NCI-H526 treated with DMSO at 0.1 percent for 48 hours (cell line): ENCODE measurements at regions not wholly inside any gene's neighbourhood (a gene's known extent, or its start where the extent isn't known, plus 50 kb on each side); places are given as distances from the start of the nearest gene placed in this dataset.

Source experiments
- DNase-seq: peaks from one replicate; lab custom pipeline; 2025; lab: John Stamatoyannopoulos, UW

DNA sequence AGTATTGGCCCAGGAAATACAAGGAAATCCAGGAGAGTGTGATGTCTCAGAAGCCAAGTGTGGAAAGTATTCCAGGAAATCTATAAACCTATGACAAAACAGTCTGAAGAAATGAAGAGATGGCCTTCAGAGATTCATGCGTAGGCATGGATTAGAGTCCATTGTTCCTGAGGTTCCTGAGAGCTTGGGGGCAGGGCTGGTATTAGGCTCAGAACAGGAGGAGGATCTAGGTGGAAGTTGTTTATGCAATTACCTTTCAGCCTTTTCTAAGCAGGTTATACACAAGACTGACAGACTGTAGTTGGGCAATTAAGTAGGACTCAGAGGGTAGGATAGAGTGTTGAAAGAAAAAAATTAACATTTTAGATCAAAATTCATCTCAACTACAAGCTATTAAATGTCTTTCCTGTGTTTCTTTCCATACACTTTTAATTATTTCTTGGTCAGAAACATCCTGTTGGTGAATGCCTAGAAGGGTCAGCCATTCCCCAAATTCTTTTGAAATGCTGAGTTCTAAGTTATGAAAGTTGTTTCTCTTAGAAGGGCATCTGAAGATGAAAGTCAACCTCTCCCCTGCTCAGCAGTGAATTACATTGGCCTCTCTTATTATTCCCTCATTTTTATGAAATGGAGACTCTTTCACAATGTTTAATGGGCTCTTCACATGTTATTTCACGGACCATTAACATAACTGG lies 201.2 kb upstream of the MYLIP start:
- DNase-seq, result no peak

DNA sequence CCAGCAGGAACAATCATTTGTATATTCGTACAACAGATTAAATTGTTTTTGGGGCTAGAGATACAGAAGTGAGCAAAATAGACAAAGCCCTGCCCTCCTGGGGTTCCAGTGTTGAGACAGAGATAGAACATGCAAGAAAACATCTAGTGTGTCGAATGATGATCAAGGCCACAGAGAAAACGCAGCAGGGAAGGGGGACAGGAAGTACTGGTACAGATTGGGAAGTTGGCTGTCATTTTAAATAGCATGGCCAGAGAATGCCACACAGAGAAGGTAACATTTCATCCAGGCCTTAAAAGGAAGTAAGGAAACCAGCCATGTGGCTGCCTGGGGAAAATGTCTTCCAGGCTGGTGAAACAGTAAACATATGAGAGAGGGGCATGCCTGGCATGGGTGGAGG lies 202.6 kb upstream of the MYLIP start:
- no peak for DNase-seq

DNA sequence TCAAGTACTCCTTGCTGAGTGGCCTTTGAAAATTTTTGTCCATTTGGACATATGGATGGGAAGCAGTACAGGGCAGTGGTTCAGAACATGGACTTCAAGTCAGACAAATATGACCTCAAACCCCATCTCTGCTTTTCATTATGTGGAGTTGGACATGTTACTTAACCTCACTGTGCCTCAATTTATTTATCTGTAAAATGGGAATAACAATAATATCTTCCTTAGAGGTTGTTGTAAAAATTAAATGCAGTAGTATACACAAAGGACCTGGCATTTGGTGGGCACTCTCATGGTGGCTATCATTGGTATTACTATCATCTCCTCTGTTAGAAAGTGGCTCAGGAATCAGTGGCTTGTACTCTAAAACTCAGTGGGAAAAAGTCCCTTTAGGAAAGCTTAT lies 204.0 kb upstream of the MYLIP start:
- DNase-seq, result no peak

DNA sequence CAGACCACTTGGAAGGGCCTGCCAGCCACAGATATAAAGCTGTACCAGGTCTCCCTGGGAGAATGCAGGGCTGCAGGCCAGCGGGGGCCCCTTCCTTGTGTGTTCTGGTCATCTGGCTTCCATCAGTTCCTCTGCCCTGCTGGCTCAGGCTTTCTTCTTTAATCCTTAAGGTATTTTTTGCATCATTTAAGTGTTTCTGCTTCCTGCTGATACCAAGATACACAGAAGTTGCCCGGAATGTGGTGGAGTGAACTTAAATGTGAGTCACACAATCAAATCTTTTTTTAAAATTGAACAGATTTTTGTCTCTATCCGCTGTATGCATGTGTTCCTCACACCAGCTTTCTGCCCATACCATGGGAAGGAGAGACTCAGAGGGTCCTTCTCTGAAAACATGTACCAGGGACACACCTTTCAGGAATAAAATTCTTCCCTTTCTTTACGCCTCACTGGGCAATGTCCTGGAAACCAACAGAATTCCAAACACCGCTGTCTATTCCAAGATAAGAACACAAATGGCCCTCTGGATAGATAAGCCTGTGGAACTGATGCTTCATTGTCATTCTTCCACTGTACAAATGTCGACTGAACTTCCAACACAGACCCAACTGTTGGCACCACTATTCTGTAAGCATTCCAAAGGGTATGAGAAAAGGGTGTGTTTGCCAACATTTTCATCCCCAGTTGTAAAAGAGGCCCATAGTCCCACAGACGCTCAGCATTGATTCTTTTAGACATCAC lies 206.2 kb upstream of the MYLIP start:
- DNase-seq, result no peak

DNA sequence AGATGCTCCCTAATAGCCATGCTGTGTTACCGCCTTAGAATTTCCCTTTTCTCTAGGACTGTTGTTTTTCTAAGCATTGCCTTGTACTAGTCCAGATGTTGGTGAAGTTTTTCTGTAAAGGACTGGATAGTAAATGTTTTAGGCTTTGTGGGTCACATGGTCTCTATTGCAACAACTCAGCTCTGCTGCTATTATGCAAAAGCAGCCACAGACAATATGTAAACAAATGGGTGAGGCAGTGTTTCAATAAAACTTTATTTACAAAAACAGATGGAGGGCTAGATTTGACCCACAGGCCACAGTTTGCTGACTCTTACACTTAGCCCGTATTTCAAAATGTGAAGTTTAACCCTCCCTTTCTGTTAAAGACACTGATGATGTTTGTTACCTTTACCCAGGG lies 207.6 kb upstream of the MYLIP start:
- no peak for DNase-seq

DNA sequence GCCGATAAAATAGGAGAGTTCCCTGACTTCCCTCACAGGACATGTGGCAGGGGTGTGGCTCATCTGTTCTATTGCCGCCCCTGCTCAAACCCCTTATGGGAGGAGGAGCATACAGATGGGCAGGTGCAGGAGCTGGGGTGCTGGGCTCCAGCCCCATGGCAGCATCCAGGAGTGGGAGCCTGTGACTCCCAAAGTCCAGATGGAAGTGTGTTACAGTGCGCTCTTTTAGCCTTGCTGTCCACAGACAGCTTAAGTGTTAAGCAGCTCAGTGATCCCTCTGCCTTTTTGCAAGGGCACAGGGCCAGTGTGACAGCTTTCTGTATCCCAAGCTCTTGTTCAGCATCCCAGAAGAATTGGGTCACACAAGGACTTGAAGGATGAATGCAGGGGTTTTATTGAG lies 212.3 kb upstream of the MYLIP start:
- DNase-seq, result no peak

DNA sequence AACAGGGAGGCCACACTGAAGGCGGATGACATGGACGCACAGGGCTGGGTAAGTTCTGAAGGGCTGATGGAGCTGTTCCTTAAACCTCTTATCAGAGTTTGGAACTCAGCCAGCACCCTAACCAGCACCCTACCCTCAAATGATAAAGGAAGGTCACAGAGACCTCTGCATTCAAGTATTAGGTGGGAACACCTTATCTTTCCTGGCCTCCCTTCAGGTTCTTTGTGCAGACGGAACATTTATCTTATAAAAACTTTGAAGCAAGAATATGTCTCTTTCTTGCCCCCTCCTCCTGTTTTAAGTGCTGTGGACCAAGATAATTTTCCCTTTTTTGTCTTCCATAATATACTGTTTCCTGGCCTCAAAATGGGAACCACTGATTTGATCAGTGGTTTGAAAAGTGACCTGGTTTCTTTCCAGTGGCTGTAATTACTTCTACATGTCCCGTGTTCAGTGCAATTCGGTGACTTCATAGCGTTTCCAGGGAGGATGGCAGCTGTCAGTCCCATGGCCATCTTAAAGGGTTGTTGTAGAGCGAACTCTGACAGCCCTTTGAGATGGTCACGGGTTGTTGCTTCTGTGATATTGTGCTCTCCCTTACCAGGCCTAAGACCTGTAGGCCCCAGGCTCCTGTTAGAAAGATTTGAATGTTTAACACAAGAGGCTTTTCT lies 213.2 kb upstream of the MYLIP start:
- DNase-seq, result no peak

DNA sequence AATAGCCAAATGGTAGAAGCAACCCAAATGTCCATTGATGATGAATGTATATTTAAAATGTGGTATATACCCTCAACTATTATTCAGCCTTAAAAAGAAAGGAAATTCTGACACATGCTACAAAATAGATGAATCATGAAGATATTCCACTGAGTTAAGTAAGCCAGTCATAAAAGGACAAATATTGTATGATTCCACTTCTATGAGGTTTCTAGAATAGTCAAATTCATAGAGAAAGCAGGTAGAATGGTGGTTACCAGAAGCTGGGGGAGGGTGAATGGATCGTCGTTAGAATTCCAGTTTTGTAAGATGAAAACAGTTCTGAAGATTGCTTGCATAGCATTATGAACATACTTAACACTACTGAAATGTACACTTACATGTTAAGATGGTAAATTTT lies 214.3 kb upstream of the MYLIP start:
- DNase-seq, result no peak

DNA sequence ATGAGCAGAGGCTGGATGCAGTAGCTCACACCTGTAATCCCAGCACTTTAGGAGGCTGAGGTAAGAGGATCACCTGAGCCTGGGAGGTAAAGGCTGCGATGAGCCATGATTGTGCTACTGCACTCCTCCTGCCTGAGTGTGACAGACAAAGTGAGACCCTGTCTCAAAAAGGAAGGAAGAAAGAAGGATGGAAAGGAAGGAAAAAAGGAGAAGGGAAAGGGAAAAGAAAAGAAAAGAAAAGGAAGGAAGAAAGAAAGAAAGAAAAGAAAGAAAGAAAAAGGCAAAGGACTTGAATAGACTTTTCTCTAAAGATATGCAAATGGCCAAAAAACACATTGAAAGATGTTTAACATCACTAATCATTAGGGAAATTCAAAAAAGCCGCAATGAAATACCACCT lies 215.3 kb upstream of the MYLIP start:
- DNase-seq, result no peak

DNA sequence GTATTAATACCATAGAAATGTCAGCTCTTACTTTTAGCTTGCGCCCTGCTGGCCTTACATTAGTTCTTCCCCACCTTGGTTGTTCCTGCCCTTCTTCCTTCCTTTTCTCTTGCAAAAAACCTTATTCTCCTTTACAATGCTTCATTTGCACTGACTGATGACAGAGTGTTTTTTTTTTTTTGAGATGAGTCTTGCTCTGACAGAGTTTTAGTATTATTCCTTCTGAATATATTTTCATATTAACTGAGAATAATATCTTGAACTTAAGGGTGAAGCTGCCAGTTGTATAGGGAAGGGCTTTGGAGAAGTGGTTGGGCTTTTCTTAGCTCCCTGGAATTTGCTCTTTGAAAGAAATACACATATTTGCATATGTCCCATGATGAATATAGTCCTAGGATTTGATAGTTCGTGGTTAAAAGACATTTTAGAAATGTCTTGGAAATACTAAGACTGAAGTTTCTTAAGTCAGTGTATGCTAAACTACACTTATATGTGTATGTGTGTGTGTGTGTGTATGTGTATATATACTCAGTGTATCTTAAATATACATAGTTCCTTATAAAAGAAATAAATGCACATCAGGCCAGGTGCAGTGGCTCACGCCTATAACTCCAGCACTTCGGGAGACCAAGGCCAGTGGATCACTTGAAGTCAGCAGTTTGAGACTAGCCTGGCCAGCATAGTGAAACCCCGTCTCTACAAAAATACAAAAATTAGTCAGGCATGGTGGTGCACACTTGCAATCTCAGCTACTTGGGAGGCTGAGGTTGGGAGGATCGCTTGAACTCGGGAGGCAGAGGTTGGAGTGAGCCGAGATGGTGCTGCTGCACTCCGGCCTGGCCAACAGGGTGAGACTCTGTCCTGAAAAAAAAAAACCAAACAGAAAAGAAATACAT lies 216.1 kb upstream of the MYLIP start:
- DNase-seq, result no peak

DNA sequence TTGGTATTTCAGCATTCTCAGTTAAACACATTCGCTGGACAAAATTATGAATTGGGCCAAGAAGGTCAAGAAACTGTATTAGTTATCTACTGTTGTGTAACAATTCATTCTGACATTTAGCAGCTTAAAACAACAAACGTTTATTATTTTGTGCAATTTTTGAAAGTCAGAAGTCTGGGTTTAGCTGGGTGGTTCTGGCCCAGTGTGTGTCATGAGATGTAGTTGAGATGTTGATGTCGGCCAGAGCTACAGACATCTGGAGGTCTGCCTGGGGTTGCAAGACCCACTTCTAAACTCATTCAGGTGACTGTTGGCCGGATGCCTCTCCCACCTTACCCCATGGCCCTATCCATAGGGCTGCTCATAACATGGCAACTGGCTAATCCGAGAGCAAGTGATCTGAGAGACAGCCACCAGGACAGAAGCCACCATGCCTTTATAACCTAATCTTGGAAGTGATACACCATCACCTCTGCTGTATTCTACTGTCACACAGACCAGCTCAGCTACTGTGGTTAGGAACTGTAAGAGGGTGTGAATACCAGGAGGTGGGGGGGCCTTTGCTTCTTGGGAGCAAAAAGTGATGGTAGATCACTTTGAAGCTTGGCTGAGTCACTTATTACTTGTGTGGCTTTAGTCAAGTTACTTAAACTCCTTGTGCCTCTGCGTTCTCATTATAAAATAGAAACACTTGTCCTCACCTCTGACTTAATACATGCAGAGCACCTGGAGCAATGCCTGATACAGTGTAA lies 217.0 kb upstream of the MYLIP start:
- no peak for DNase-seq

DNA sequence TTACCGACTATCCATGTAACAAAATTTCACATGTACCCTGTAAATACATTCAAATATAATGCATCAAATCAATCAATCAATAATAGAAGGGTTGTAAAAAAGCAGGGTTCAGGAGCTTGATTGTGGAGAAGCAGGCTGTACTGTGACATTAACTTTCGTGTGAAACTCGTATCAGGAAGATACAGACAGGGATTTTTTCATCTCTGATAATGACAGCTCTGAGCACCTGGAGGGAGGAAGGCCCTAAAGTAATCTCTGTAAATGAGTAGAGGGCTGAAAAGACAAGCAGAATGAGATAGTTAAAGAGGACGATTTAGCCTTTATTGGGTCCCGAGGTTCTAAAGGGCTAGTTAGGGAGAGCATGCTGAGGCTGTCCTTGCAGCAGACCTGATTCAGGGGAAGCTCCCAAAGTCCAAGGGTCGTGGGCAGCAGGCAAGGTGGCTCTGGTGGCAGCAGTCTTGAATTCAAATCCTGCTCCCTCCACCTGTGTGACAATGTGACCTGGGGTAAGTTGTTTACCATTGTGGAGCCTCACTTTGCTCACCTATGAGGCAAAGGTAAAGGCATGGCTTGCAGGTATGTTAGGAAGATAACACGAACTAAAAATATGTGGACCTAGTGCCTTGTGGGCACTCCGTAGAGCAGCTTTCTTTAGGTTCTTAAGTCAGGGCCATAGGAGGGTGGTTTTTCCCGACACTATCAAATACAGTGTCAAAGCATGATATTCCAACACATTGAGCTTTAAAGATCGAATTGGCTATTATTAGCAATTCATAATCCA lies 219.4 kb upstream of the MYLIP start:
- no peak for DNase-seq

DNA sequence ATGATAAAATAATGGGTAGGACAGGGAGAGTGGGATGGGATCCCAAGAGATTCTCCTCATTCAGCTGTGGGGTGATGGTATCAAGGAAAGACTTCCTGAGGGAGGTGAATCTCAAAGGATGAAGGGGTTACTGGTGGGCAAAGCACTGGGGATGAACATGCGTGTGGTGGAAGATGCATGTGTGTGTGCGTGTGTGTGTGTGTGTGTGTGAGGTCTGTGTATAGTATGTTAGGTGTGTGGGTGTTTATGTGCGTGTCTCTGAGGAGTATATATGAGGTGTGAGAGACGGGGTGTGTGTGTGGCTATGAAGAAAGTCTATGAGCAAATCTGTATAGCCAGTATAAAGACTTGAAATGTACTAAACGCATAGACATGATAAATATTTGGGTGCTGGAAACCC lies 220.0 kb upstream of the MYLIP start:
- DNase-seq, result no peak

DNA sequence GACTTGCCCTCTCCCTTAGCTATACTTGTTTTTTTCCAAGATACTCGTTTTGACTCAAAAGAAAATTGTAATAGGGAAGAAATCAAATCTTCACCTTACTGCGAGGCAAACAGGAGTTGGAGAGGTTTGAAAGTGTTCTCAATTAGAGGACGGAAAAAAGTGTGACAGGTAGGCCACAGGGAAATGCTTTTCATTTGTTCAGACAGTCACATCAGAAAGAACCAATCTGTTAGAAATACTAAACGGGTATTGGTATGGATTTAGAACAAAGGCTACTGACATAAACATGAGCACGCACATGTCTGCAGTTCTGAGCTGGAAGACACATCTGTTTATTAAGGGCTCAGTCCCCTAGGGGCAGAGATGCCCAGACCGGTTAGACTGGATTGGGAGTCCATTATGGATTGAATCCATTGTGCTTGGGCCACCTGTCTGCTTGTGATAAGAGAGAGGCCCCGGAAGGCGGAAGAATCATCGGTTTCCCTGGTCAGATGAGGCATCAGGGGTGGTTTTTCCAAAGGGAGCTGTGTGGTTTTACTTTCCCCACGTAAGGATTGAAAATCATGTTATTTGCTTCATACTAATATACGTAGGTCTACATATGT lies 220.9 kb upstream of the MYLIP start:
- DNase-seq, result peak; percentile 87

DNA sequence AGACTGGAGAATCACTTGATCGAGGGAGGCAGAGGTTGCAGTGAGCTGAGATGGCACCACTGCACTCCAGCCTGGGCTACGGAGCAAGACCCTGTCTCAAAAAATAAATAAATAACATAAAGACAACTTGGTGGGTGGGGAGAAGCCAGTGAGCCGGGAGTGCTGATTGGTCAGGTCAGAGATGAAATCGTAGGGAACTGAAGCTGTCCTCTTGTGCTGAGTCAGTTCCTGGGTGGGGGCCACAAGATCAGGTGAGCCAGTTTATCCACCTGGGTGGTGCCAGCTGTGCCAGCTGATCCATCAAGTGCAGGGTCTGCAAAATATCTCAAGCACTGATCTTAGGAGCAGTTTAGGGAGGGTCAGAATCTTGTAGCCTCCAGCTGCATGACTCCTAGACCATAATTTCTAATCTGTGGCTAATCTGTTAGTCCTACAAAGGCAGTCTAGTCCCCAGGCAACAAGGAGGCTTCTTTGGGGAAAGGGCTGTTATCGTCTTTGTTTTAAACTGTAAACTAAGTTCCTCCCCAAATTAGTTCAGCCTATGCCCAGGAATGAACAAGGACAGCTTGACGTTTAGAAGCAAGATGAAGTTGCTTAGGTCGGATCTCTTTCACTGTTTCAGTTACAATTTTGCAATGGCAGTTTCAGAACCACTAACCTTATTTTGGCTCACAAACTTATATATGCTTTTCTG lies 221.5 kb upstream of the MYLIP start:
- peak; percentile 60 for DNase-seq

DNA sequence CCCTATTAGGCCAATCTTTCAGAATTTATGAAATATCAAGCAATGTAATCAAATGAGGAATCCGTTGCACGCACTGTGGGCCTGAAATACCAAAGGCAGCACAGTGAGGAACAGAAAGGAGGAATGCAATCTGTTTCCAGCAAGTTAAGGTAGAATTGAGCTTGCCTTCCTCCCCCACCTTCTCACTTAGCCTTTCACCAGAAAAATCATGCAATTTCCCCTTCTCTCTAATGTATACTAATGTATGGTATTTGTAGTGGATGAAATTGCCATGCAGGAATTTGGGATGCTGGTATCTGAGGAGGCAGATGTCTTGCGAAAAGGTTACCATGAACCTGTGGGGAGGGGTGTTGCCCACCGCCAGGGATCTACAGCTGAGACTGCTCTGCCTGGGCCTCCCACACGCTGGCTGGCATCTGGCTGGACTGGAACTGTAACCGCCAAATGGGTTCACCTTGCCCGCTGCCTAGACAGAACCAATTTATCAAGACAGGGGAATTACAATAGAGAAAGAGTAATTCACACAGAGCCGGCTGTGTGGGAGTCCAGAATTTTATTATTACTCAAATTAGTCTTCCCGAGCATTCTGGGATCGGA lies 222.4 kb upstream of the MYLIP start:
- no peak for DNase-seq

DNA sequence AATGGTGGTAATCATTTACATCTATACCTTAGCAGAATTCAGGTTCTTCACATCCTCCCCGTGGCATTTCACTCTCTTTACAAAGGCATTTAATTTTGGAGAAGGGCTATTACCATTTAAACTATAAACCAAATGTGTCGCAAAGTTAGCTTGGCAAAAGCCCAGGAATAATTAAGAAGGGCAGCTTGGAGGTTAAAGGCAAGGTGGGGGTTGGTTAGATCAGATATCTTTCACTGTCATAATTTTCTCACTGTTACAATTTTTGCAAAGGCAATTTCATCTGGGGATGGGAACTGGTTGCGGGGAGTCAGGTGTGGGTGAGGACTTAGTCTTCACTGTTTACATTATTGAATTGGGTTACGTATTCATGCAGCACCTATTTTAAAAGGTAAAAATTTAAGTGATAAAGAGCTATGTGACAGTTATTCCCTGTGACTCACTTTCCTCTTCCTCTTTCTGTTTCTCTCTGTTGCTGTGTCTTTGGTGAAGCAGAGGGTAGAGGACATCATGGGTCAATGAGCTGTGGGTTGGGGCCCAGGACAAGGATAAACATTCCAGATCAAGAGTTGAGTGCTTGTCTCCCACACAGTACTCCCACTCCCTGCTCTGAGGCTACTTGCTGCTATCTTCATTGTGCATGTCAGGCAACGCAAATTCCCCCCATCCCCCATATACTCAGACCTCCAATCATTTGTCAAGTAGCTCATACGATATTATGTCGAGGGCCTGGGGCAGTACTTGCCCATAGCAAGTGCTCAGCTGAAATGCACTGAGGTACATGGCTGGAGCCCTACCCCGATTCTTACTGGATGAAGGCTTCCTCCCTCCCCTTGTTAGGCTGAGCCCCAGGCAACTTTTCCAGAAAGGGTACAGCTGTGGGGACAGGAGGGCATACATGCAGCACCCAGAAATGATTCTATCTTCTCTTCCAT lies 223.1 kb upstream of the MYLIP start:
- DNase-seq, result no peak
